Esophagus squamous epithelium (tissue), 4 donors: ENCODE measurements at regions not wholly inside any gene's neighbourhood (a gene's known extent, or its start where the extent isn't known, plus 50 kb on each side); places are given as distances from the start of the nearest gene placed in this dataset.

Source experiments
- POLR2A ChIP-seq, 4 donors: fragments of 450-650 bp; IDR thresholded peaks; one replicate each; pipeline ENCODE4 v1.6.1; 2017; ENCODE audit warnings: antibody characterized with exemption in 4 of 4, mild to moderate bottlenecking in 4 of 4, moderate library complexity in 3 of 4
- TF ChIP-seq, protein P1 (sequence below), 6 experiments: fragments of 450-650 bp in 4 of 6; fragments of 200-600 bp in 2 of 6; sonication (generic) in 2 of 6; IDR thresholded peaks; one replicate each; pipeline ENCODE4 v1.5.1; 2016 to 2019; ENCODE audit warnings: antibody characterized with exemption in 6 of 6, mild to moderate bottlenecking in 4 of 6, moderate library complexity in 4 of 6

DNA sequence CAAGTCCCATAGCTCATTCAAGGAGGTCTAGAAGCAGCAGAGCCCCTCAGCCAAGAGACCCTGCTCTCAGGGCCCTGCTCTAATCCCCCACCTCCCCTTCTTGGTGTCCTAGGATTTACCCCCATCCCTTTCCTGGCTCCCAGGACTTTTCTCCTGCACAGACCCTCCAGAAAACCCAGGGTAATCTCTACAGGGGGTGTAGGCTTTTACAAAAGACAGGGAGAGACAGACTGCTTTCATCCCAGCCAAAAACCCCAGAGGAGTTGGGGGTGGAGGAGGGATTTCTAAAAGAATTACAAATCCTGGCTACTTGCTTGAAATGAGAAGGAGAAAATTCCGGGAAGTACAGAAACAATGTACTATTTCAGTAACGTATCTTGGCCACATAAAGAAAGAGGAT, 133.3 kb downstream of the TNFSF13B start:
- TF ChIP-seq, protein P1, sequence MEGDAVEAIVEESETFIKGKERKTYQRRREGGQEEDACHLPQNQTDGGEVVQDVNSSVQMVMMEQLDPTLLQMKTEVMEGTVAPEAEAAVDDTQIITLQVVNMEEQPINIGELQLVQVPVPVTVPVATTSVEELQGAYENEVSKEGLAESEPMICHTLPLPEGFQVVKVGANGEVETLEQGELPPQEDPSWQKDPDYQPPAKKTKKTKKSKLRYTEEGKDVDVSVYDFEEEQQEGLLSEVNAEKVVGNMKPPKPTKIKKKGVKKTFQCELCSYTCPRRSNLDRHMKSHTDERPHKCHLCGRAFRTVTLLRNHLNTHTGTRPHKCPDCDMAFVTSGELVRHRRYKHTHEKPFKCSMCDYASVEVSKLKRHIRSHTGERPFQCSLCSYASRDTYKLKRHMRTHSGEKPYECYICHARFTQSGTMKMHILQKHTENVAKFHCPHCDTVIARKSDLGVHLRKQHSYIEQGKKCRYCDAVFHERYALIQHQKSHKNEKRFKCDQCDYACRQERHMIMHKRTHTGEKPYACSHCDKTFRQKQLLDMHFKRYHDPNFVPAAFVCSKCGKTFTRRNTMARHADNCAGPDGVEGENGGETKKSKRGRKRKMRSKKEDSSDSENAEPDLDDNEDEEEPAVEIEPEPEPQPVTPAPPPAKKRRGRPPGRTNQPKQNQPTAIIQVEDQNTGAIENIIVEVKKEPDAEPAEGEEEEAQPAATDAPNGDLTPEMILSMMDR (IDR thresholded peaks at IDR 0.05), result no peak
- TF ChIP-seq POLR2A (IDR thresholded peaks at IDR 0.05), result no peak
